Fibroblast of skin of scalp (primary cell): ENCODE measurements at regions not wholly inside any gene's neighbourhood (a gene's known extent, or its start where the extent isn't known, plus 50 kb on each side); places are given as distances from the start of the nearest gene placed in this dataset.

ENCODE experiments used
- DNase-seq: peaks from one replicate; pipeline ENCODE4 v3.0.0-alpha.2; 2013

DNA sequence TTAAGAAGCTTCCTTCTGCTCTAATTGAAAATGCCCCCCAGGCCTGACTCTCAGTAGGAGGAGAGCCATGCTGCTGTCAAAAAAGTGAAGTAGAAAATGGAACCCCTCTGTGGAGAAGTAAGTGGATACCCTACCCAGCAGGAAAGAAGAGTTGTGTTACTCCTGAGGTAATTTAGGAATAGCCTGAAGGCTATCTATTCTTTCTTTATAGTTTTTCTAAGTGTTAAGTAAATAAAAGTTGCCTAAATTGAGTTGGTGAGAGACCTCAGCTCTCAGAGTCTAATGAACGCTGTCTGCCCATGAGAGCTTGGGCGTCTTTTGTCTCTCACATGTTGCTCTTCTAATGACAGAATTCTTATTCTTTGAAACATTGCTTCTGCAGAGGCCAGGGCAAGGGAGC lies 116.2 kb downstream of the NSUN3 start:
- no peak for DNase-seq

DNA sequence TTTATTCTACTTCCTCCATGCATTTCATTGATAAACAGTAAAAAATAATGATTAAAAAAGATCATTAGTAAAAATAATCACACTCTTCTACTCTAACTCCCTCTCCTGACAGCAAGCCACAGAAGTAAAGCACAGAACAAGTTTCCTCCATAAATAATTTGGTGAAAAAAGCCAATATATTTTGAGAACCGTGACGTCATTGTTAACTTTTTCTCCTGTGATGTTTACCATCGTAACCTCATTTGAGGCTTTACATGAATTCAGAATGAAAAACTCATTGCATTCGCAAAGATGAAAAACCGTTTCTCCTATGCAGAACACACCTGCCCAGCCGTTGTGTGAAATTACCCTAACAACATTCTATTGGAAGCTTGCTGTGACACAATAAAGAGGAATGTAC lies 120.7 kb downstream of the NSUN3 start:
- no peak for DNase-seq

DNA sequence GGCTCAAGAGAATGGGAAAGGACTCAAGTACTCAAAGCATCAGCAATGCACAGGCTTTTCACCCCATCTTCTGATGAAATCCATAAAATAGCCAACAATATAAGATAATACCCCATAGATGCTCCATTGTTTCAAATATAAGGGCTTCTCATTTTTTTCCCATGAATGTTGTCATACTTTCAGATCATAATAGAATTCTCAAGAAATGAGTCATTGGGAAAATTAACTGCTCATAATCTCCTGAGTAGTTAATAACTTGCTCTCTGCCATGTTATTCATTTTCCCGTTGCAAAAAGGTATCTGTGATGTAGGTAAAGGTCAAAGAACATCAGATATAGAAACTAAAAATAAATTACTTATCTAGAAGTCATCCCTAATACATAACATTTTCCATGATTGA lies 121.9 kb downstream of the NSUN3 start:
- peak; percentile 46 for DNase-seq

DNA sequence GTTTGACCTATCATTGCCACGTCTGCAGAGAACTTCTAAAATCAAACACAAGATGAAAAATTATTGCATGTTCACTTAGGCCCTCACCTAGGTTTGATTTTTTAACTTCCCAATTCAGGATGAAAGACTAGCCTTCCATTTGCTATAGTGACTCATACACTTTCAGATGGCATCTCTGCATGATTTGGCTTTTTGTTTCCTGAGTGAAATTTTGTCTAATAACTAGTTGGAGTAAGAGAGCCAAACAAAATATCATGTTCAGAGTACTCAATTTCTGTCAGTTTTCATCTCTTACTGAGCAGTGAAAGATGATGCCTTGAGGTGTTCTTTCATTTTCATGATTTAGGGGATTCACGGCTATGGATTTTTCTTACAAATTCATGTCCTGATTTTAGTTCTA lies 122.9 kb downstream of the NSUN3 start:
- DNase-seq: peak; percentile 15

DNA sequence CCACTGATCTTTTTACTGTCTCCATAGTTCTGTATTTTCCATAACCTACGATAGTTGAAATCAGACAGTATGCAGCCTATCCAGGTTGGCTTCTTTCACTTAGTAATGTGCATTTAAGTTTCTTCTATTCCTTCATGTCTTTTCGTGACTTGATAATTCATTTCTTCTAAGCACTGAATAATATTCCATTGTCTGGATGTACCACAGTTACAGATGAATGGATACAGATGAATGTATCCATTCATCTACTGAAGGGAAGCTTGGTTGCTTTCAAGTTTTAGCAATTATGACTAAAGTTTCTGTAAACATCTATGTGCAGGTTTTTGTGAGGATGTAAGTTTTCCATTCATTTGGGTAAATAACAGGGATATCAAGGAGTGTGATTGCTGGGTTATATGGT lies 124.8 kb downstream of the NSUN3 start:
- DNase-seq: no peak

DNA sequence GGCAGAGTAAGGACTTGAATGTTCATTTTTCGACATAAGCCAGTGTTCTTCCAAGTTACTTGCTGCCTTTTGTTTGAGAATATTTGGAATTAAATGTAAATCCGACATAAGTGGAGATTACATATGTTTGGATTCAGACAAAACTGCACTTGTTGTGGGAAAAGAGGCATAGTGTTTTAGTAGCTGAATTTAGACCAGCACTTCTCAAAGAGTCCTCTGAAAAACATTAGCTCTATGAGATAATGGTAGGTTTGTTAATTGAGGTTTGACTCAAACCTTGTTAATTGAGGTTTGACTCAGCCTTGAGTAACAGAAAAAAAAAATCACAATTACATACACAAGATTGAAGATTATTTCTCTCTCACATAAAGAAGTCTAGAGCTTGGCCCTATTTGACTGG lies 132.5 kb downstream of the NSUN3 start:
- DNase-seq: no peak

DNA sequence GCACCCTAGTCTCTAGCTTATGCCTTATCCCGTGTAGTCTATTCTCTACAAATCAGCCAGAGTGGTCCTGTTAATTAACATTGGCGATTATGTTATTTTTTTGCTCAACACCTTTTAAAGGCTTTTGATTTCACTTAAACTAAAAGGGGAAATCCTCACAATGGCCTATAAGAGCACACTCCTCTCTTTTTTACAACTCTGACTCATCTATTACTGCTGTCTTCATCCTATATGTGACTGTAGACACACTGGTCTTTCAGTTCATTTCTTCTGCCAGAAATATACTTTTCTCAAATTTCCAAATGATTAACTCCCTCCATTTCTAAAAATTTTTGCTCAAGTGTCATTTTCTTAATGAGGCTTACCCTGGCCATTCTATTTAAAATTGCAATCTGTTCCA lies 143.4 kb downstream of the NSUN3 start:
- DNase-seq: no peak

DNA sequence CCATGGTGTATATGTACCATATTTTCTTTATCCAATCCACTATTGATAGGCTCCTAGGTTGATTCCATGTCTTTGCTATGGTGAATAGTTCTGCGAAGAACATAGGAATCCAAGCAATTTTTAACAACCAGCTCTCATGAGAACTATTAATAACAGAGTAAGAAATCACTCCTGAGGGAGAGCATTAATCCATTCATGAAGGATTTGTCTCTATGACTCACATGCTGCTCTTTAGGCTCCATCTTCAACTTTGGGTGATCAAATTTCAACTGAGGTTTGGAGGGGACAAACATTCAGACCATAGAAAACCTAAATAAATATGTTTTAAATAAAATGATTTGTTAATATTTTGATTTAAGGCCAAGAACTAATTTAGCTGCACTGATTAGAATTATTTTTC lies 147.4 kb downstream of the NSUN3 start:
- no peak for DNase-seq

DNA sequence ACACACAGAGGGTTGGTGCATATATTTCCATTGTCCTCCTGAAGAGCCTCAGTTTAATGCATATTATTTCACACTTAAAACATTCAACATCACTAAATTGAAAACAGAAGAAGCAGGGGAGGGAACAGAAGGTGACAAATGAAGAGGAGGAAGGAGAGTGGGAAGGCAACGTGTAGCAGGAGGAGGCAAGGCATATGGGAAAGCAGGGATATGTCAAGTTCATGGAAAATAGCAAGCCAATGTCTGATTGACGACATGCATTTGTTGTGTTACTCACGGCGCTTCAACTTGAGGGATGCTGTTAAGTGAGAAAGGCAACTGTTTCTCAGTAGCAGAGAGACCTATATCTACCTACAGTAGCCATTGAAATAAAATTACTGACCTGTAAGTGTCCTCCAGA lies 154.5 kb downstream of the NSUN3 start:
- DNase-seq: no peak

DNA sequence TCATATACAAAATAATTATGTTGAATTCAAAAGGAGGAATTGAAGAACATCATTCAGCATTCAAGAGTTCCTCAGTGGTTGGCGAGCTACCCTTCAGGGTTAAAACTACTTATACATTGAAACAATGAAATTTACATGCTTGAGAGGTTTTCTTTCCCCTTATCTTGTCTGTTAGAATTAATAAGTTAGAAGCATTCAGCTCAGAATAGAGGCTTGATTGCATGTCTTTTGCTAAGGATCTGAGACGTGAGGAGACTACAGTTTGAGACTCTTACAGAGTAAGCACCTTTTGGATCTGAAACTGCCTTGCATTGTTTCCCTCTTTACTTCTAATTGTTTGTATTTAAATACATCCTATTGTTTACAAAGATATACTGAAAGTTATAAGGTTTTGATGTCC lies 157.6 kb downstream of the NSUN3 start:
- no peak for DNase-seq

DNA sequence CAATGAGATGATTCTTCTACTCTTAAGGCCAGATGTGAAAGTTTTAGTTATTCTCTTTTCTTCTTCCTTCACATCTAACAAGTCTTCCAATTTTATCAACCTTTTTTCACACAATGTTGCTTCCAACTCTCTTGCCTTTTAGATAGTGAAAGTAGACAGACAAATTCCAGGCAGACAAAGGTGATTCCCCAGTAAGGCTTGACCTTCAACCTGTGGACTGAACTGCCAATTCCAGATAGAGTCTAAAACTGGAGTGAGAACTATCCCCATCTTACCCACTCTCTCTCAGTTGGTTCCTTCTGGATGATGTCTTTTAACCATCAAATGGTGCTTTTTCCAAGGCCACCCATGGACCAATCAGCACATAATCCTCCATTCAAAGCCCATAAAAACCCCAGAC lies 159.0 kb downstream of the NSUN3 start:
- no peak for DNase-seq

DNA sequence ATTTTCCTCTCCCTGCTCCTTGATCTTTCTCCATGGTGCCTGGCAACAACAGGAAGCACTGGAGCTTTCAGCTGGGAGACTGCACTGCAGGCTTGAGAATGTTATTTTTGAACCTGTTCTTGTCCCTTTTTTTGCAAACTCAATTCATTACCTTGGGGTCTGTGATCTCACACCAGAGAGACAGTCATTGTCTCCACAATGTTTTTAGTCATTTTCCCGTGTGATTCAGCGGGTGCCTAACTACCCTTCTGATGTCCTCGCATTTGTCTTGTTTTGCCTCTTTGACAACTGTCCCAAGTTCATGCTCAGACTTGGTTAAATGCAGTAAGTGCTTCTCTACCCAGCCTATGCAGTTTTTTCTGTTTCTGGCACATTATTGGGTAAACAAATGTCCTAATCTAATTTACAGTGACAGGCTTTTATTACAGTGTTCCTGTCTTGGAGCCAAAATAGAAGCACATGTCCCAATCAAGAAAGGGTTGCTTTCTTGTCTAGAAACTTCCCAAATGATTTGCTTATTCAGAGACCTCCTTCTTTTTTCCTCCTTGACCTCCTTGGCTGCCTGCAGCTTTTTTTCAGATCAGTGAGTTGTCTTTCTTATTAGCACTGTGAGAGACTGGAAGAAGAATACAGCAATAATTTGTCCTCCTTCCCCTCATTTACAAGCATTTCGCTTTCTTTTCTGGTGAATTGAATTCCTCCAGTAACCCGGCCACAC lies 162.4 kb downstream of the NSUN3 start:
- DNase-seq: peak; percentile 5

DNA sequence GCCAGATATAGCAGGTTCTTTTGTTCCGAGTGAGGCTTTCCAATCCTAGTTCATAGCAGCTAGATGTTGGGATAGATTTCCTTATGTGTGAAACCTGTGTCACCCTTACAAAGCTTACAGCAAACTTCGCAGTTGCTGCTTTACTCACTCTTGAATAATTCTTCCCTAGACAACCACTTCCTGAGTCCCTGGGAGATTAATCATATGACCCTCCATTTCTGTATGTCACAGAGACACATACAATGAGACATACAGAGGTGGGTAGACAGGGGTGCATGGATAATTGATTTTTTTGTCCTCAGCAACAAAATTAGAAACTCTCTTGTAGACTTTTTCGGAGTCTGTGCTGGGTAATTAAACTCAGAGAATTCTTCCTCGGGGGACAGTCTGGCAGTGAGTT lies 163.2 kb downstream of the NSUN3 start:
- peak; percentile 77 for DNase-seq

DNA sequence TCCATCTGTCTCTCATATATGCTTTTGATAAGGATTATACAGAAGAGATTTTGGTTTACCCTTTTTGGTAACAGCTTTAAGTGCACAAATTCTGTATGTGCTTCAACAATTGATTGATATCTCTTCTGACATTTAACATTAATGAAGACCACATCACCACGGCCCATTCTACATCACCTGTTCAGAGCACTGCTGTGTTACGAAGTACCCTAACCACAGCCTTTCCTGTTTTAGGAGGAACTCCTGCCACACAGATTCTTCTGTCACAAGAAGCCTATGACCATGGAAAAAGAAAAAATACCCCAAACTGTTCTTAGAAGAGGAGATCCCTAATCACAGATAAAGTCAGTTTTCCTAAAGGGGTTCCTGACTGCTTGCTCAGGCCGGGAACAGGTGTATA lies 170.1 kb downstream of the NSUN3 start:
- DNase-seq: no peak

DNA sequence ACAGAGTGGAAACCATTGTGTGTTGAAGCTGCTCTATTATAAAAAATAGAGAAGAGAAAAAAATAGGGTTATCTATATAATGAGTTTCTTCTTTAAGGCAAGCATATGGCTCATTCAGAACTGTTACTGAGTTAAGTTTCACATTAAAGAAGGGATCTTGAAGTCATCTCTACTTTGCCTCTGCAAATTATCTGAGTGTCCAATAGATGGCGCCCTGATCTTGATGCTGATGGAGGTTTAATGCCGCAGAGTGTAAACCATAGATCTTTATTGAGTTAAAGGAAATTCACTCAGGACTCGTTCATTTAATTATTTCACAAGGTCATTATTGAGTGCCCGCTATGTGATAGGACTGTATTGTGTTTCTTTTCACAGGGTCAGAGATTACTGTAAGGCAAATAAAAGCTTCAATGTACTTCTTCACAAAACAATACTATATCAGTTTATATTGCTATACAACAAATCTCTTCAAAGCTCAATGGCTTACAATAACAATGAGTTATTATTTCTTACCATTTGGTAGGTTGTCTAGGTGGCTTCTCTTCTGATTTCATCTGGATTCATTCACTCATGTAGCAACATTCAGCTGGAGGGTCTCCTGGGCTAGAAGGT lies 171.4 kb downstream of the NSUN3 start:
- peak; percentile 53 for DNase-seq

DNA sequence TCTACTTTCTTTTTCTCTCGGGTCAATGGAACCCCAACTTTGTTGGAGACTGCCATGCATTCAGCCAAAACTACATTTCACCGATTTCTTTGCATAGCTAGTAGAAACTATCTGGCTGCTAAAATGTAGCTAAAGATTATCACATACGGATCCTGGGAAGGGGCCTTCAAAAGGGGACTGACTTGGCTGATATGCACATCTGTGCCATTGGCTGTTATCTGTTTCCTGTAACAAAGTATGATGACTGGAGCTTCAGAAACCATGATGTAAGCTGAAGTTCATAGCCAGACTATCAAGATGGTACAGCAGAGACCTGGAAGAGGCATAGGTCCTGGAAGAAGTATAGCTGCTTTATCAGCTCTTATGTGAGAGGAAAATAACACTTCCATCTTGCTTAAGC lies 179.1 kb downstream of the NSUN3 start:
- no peak for DNase-seq

DNA sequence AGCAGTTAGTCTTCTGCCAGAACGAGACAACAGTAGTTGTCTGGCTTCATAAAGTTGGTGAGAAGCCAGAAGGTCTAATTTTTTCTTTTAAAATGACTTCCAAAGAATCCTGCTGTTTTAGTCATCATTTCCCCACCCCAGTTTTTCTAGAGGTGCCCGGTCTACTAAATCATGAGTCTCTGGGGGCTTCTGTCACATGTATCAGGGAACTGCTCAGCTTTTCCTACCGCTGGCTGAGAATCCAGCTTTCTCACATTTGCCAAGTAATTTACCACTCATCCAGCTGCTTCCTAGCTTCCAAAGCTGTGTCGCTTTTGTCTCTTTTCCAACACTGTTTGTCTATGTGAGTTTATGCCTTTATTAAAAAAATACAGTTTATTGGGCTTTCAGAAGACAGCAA lies 183.3 kb downstream of the NSUN3 start:
- peak; percentile 75 for DNase-seq

DNA sequence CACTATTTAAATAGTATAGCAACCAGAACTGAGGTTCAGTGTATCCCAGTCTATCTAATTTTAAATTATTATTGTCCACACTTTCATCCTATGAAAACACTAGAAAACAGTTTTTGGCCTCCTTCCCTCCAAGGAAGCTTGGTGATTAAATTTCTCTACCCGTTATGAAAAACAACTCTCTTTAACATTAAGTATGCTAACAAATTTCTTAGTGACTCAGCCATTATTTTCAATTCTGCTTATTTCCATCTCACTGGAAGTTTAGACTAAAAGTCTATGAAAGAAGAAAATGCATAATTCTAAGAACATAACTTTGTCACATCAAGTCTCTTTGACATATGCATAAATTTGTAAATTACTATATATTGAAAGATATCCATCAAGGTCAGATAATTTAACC lies 185.2 kb downstream of the NSUN3 start:
- DNase-seq: no peak

DNA sequence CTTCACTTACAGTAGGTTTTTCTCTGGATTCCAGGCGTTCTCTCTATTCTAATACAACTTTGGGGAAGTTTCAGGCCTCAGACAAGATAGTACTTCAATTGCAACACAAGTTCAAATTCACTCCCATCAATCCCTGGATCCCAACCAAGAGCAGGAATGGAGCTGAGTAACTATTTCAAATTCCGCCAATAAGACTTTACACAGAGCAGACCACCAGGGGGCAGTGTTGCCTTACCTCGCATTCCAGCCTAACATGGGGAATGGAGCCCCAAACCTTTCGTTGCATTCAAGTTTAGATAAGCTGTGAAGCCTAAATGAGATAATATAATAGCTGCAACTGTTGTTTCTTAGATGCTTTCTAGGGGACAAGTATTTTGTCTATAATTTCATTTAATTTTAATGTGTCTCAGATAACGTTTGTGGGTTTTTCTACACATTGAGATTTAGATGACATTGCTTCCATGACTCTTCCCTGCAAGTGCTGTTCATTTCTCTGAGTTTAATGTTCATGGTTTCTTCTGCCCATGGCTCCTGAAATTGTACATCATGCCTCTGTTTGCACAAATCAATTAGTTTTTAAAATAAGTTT lies 186.7 kb downstream of the NSUN3 start:
- peak; percentile 71 for DNase-seq

DNA sequence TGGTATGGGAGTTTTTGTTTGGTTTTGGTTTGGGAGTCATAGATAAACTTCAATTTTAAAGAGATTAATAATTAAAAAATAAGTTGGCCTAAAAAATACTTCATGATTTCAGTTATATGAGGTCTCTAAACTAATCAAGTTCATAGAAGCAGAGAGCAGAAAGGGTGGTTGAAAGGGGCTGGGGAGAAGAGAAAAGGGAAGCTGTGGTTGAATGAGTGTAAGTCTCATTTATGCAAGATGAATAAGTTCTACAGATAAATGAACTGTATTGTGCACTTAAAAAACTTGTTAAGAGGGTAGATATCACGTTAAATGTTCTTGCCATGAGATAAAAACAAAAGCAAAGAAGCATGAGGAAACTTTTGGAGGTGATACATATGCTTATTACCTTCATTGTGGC lies 188.7 kb downstream of the NSUN3 start:
- no peak for DNase-seq

DNA sequence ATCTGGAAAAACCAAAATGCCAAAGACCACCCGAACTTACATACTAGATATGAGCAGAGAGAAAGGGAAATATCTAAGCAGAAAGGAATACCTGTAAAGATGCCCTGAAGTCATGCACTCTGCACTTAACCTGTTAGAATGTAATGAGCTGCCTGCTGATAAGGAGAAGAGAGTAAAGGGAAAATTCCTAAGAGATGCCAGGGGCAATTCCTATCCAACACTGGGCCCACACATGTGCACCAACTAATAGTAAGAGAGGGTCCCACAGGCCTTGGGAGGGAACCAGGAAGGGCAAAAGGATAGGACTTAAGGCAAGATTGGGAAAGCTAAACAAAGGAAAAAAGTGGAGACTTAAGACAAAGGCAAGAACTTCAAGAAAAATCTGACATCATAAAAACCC lies 189.5 kb downstream of the NSUN3 start:
- DNase-seq: no peak

DNA sequence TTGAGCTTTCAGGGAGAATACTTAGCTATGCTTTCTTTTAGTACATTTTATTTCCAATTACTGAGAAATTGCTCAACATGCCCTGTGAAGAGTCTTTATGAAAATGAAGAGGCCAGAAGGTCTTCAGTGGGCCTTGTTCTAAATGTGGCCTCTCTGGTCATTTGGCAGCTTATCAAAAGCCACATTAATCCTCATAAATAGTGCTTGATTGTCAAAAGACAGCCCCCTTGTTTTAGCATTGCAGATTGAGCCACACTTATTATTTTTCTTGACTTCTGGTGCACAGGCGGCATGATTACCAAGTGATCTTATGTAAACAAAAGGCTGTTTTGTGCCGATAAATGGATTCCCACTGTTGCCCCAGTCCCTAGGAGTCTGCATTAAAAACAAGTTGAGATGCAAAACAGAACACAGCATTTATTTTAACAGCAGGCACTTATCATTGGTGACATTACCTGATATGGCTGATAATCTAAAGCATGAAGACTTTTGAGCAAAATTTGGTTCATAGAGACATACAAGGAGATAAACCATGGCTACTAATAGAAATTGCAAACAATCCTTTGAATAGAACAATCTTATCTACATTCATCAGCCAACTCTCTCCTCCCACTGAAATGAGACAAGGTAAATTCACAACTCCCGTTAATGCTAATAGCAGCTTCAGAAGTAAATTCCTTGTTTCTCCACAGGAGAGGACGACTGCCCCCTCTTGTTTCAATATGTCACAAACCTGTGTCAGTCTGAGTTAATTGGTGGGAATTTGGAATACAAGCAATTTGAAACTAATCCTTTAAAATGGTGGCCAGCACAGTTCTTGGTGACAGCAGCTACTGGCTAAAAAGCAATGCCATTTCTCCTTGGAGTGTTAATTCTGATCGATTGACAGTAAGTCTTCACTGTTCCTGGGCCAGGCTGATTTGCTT lies 194.3 kb downstream of the NSUN3 start:
- no peak for DNase-seq

DNA sequence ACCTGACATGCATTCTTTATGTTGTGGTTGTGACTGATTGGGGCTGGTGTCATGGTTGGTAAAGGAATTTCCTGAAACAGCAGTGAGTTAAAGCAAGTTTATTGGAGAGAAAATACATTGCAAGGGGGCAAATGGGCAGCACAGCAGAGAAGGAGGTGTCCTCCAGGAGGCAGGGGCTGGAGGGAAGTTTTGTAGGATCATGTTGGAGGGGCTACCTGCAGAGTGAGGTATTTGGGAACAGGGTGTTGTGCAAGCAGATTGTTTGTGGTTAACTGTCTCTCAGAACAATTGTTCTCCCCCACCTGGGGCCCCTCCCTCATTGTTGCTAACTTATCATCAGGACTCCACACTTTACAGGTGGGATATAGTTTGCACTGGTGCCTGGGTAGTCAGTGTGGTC lies 196.0 kb downstream of the NSUN3 start:
- peak; percentile 3 for DNase-seq
